ENCODE measurements at regions not wholly inside any gene's neighbourhood (a gene's known extent, or its start where the extent isn't known, plus 50 kb on each side); places are given as distances from the start of the nearest gene placed in this dataset.

GRCh38 chr4:125444166-125444565 is 129.4 kb downstream of the FAT4 start:
- DNase-seq, result no peak

GRCh38 chr4:125445525-125445924 is 130.8 kb downstream of the FAT4 start:
- no peak for DNase-seq

- no peak for DNase-seq
Observed at GRCh38 chr4:125447551-125448290, 133.0 kb downstream of the FAT4 start.

GRCh38 chr4:125456075-125456474 is 141.3 kb downstream of the FAT4 start:
- no peak for DNase-seq

GRCh38 chr4:125459531-125459930 is 144.8 kb downstream of the FAT4 start:
- no peak for DNase-seq

GRCh38 chr4:125461676-125462363 is 147.1 kb downstream of the FAT4 start:
- no peak for DNase-seq

GRCh38 chr4:125464146-125464545 is 149.4 kb downstream of the FAT4 start:
- no peak for DNase-seq

GRCh38 chr4:125481334-125482045 is 166.7 kb downstream of the FAT4 start:
- no peak for DNase-seq

- DNase-seq, result no peak
Observed at GRCh38 chr4:125482822-125483221, 168.1 kb downstream of the FAT4 start.

GRCh38 chr4:125483278-125483677 is 168.5 kb downstream of the FAT4 start:
- DNase-seq, result no peak

- no peak for DNase-seq
Observed at GRCh38 chr4:125484912-125485311, 170.2 kb downstream of the FAT4 start.

- DNase-seq, result no peak
Observed at GRCh38 chr4:125486351-125486750, 171.6 kb downstream of the FAT4 start.

- DNase-seq, result no peak
Observed at GRCh38 chr4:125489952-125490690, 175.4 kb downstream of the FAT4 start.

GRCh38 chr4:125492957-125493356 is 178.2 kb downstream of the FAT4 start:
- DNase-seq, result no peak

GRCh38 chr4:125497861-125498260 is 183.1 kb downstream of the FAT4 start:
- DNase-seq, result no peak

GRCh38 chr4:125498981-125499380 is 184.2 kb downstream of the FAT4 start:
- DNase-seq, result no peak

- DNase-seq, result no peak
Observed at GRCh38 chr4:125501090-125501489, 186.3 kb downstream of the FAT4 start.

GRCh38 chr4:125501568-125501967 is 186.8 kb downstream of the FAT4 start:
- no peak for DNase-seq

- DNase-seq, result no peak
Observed at GRCh38 chr4:125505621-125506020, 190.9 kb downstream of the FAT4 start.

GRCh38 chr4:125507141-125507540 is 192.4 kb downstream of the FAT4 start:
- DNase-seq, result no peak

GRCh38 chr4:125511715-125512114 is 197.0 kb downstream of the FAT4 start:
- DNase-seq, result no peak

GRCh38 chr4:125515016-125515415 is 200.3 kb downstream of the FAT4 start:
- DNase-seq, result no peak

GRCh38 chr4:125517831-125518230 is 203.1 kb downstream of the FAT4 start:
- DNase-seq, result no peak
